Keratinocyte (primary cell): ENCODE measurements at regions not wholly inside any gene's neighbourhood (a gene's known extent, or its start where the extent isn't known, plus 50 kb on each side); places are given as distances from the start of the nearest gene placed in this dataset.

ENCODE experiments used
- DNase-seq: peaks from one replicate; pipeline ENCODE4 v3.0.0-alpha.2; 2011; ENCODE audit warnings: low read depth, missing footprints, low spot score
- FAIRE-seq: peaks from 2 replicates; lab custom pipeline; 2011; peaks lifted over from hg19 to GRCh38; lab: Jason Lieb, UNC
- H2AFZ ChIP-seq: 2 replicates; pipeline ENCODE4 v1.6.0; 2012; ENCODE audit warnings: low read length, control low read depth, inconsistent platforms; ENCODE audit not compliant: control insufficient read depth
- H3K27ac ChIP-seq: 2 replicates; pipeline ENCODE4 v1.5.1; 2011; ENCODE audit warnings: low read length; ENCODE audit not compliant: control insufficient read depth, insufficient read depth
- H3K27me3 ChIP-seq: 3 replicates; pipeline ENCODE4 v1.6.0; 2011; ENCODE audit warnings: low read length; ENCODE audit not compliant: control insufficient read depth, insufficient read depth; ENCODE audit errors: extremely low read depth
- H3K36me3 ChIP-seq, 2 experiments: 2 replicates in 1 of 2; 3 replicates in 1 of 2; pipeline ENCODE4 v1.5.1; 2011; ENCODE audit warnings: low read length in 2 of 2, mild to moderate bottlenecking in 1 of 2; ENCODE audit not compliant: control insufficient read depth in 2 of 2, insufficient read depth in 2 of 2; ENCODE audit errors: extremely low read depth in 1 of 2
- H3K4me1 ChIP-seq: 3 replicates; pipeline ENCODE4 v1.5.1; 2011; ENCODE audit warnings: low read length; ENCODE audit not compliant: control insufficient read depth, insufficient read depth; ENCODE audit errors: extremely low read depth
- H3K4me2 ChIP-seq: 3 replicates; pipeline ENCODE4 v1.6.0; 2011; ENCODE audit warnings: low read depth, low read length; ENCODE audit not compliant: control insufficient read depth, insufficient read depth; ENCODE audit errors: extremely low read depth
- H3K4me3 ChIP-seq, 3 experiments: fragments of 200-600 bp in 1 of 3; sonication (generic) in 1 of 3; 2 replicates in 2 of 3; 3 replicates in 1 of 3; pipeline ENCODE4 v1.5.1; 2011 to 2016; ENCODE audit warnings: low read length in 3 of 3, mild to moderate bottlenecking in 3 of 3, control low read depth in 2 of 3, inconsistent platforms in 1 of 3, low read depth in 1 of 3, mixed read lengths in 1 of 3, mixed run types in 1 of 3, moderate library complexity in 1 of 3; ENCODE audit not compliant: control insufficient read depth in 2 of 3, insufficient read depth in 2 of 3; ENCODE audit errors: extremely low read depth in 1 of 3
- H3K79me2 ChIP-seq: 2 replicates; pipeline ENCODE4 v1.6.0; 2012; ENCODE audit warnings: low read length; ENCODE audit not compliant: control insufficient read depth, insufficient read depth
- H3K9ac ChIP-seq: 3 replicates; pipeline ENCODE4 v1.6.0; 2011; ENCODE audit warnings: low read length; ENCODE audit not compliant: control insufficient read depth, insufficient read depth; ENCODE audit errors: extremely low read depth
- H3K9me1 ChIP-seq: 3 replicates; pipeline ENCODE4 v1.6.0; 2011; ENCODE audit warnings: low read length; ENCODE audit not compliant: control insufficient read depth, insufficient read depth; ENCODE audit errors: extremely low read depth
- H3K9me3 ChIP-seq: 2 replicates; pipeline ENCODE4 v1.5.1; 2012; ENCODE audit warnings: low read depth, low read length; ENCODE audit not compliant: control insufficient read depth
- H4K20me1 ChIP-seq: 3 replicates; pipeline ENCODE4 v1.6.0; 2011; ENCODE audit warnings: low read length; ENCODE audit not compliant: control insufficient read depth, insufficient read depth; ENCODE audit errors: extremely low read depth
- CTCF ChIP-seq, 3 experiments: IDR thresholded peaks in 1 of 3; conservative IDR thresholded peaks in 1 of 3; optimal IDR thresholded peaks in 1 of 3; 2 replicates in 2 of 3; 3 replicates in 1 of 3; pipeline versions ENCODE3 to v1.5.1; 2011; ENCODE audit warnings: low read length in 3 of 3, mild to moderate bottlenecking in 3 of 3, moderate library complexity in 2 of 3, control low read depth in 1 of 3, inconsistent platforms in 1 of 3; ENCODE audit not compliant: insufficient read depth in 2 of 3; ENCODE audit errors: extremely low read depth in 1 of 3
- EZH2 ChIP-seq: IDR thresholded peaks from one replicate; pipeline ENCODE4 v1.6.1; 2012; ENCODE audit warnings: inconsistent platforms, mild to moderate bottlenecking, low read length, moderate library complexity
- dilution Hi-C: fragments of 300-500 bp; cut with MboI; formaldehyde crosslinking; loops from one replicate; pipeline ENCODE4 v1.7.0; 2020; ENCODE audit warnings: low sequenced_read_pairs; ENCODE audit not compliant: extremely low pct_ligation_motif_present

GRCh38 chr11:134558258-134558835, 146.3 kb upstream of the B3GAT1 start:
- no peaks in the 10 kb centered on the region for H3K36me3 ChIP-seq
- TF ChIP-seq CTCF (optimal IDR thresholded peaks at IDR 0.05 in 1 of 3, IDR thresholded peaks at IDR 0.05 in 1 of 3, conservative IDR thresholded peaks at IDR 0.05 in 1 of 3; ENCODE audit: extremely low read depth in 1 of 3, insufficient read depth in 2 of 3, low read length in 3 of 3) = no peak
- TF ChIP-seq EZH2 = no peak
- FAIRE-seq (no peak), DNase-seq (no peak)
- dilution Hi-C loops = no loop called here
- no peak overlapping the region for H2AFZ ChIP-seq
- no peak overlapping the region for H3K4me2 ChIP-seq
- H3K27ac ChIP-seq = no peak overlapping the region
- no peak overlapping the region for H3K4me3 ChIP-seq
- no peaks in the 10 kb centered on the region for H3K79me2 ChIP-seq
- no peaks in the 10 kb centered on the region for H3K4me1 ChIP-seq
- H3K9me1 ChIP-seq = no peaks in the 10 kb centered on the region
- no peaks in the 10 kb centered on the region for H3K9me3 ChIP-seq
- H4K20me1 ChIP-seq = no peaks in the 10 kb centered on the region
- no peaks in the 10 kb centered on the region for H3K27me3 ChIP-seq
- no peak overlapping the region for H3K9ac ChIP-seq

- DNase-seq = peak; percentile 25
- Histone ChIP-seq H3K4me2 (no peak overlapping the region), H3K9me1 (no peaks in the 10 kb centered on the region), H3K27ac (no peak overlapping the region), H3K9me3 (no peaks in the 10 kb centered on the region), H3K9ac (no peak overlapping the region), H3K36me3 (no peaks in the 10 kb centered on the region), H3K79me2 (no peaks in the 10 kb centered on the region), H2AFZ (no peak overlapping the region), H3K4me1 (no peaks in the 10 kb centered on the region), H3K27me3 (no peaks in the 10 kb centered on the region), H4K20me1 (no peaks in the 10 kb centered on the region), H3K4me3 (no peak overlapping the region)
- FAIRE-seq = no peak
- dilution Hi-C loops = no loop called here
- TF ChIP-seq CTCF (optimal IDR thresholded peaks at IDR 0.05 in 1 of 3, IDR thresholded peaks at IDR 0.05 in 1 of 3, conservative IDR thresholded peaks at IDR 0.05 in 1 of 3; ENCODE audit: extremely low read depth in 1 of 3, insufficient read depth in 2 of 3, low read length in 3 of 3) (no peak), EZH2 (no peak)
These were observed 145.7 kb upstream of the B3GAT1 start for GRCh38 chr11:134557571-134558257.
